SK-N-SH (cell line): ENCODE measurements at regions not wholly inside any gene's neighbourhood (a gene's known extent, or its start where the extent isn't known, plus 50 kb on each side); places are given as distances from the start of the nearest gene placed in this dataset.

Experiments used
- CTCF ChIA-PET: fragments of 300-600, 350-600 bp; formaldehyde crosslinking; extraction: SDS; loops from one replicate; lab custom pipeline; 2021; lab: Yijun Ruan, JAX
- POLR2A ChIA-PET: fragments of 350-600 bp; sonication (Branson Sonifier 250); formaldehyde crosslinking; extraction: SDS; loops from one replicate; lab custom pipeline; 2020; ENCODE audit warnings: antibody characterized with exemption, inconsistent platforms; lab: Yijun Ruan, JAX
- DNase-seq: peaks from one replicate; pipeline ENCODE4 v3.0.0; 2012
- H2AFZ ChIP-seq: fragments of 200-600 bp; sonication (generic); 2 replicates; pipeline ENCODE4 v1.8.1; 2016; ENCODE audit warnings: antibody characterized with exemption, mild to moderate bottlenecking, low read depth
- H3F3A ChIP-seq: fragments of 200-600 bp; sonication (generic); replicated peaks from 2 replicates; pipeline ENCODE3; 2016; ENCODE audit warnings: antibody characterized with exemption, mild to moderate bottlenecking; ENCODE audit not compliant: insufficient read depth
- H3K27ac ChIP-seq, 2 experiments: fragments of 200-500 bp in 1 of 2; fragments of 200-600 bp in 1 of 2; sonication (Bioruptor generic) in 1 of 2; sonication (generic), shearing (Covaris generic) in 1 of 2; 2 replicates each; pipeline versions ENCODE4 v1.5.1 to v1.6.1; 2014 to 2016; ENCODE audit warnings: low read depth in 2 of 2, inconsistent platforms in 1 of 2, low read length in 1 of 2, mild to moderate bottlenecking in 1 of 2, mixed read lengths in 1 of 2
- H3K27me3 ChIP-seq: fragments of 200-600 bp; sonication (generic), shearing (Covaris generic); 2 replicates; pipeline ENCODE4 v1.6.1; 2016; ENCODE audit warnings: mixed run types; ENCODE audit not compliant: insufficient read depth
- H3K36me3 ChIP-seq, 2 experiments: fragments of 200-500 bp in 1 of 2; fragments of 200-600 bp in 1 of 2; sonication (Bioruptor generic) in 1 of 2; sonication (generic) in 1 of 2; replicated peaks in 1 of 2; 2 replicates each; pipeline versions ENCODE3 to v1.5.1; 2014 to 2016; ENCODE audit warnings: low read length in 1 of 2, mild to moderate bottlenecking in 1 of 2; ENCODE audit not compliant: insufficient read depth in 2 of 2, control insufficient read depth in 1 of 2
- H3K4me1 ChIP-seq, 2 experiments: fragments of 200-500 bp in 1 of 2; fragments of 200-600 bp in 1 of 2; sonication (Bioruptor generic) in 1 of 2; sonication (generic), shearing (Covaris generic) in 1 of 2; 2 replicates each; pipeline versions ENCODE4 v1.5.1 to v1.6.1; 2014 to 2016; ENCODE audit warnings: low read depth in 1 of 2, low read length in 1 of 2, mixed run types in 1 of 2; ENCODE audit not compliant: insufficient read depth in 2 of 2, control insufficient read depth in 1 of 2
- H3K4me2 ChIP-seq: fragments of 200-600 bp; sonication (generic), shearing (Covaris generic); 2 replicates; pipeline ENCODE4 v1.6.1; 2017; ENCODE audit warnings: mixed run types
- H3K4me3 ChIP-seq, 2 experiments: fragments of 200-500 bp in 1 of 2; fragments of 200-600 bp in 1 of 2; sonication (Bioruptor generic) in 1 of 2; sonication (generic), shearing (Covaris generic) in 1 of 2; 2 replicates each; pipeline versions ENCODE4 v1.5.1 to v1.8.1; 2014 to 2016; ENCODE audit warnings: low read depth in 2 of 2, inconsistent platforms in 1 of 2, low read length in 1 of 2, mild to moderate bottlenecking in 1 of 2, mixed read lengths in 1 of 2, moderate library complexity in 1 of 2
- H3K79me2 ChIP-seq: fragments of 200-600 bp; sonication (generic); 2 replicates; pipeline ENCODE4 v1.8.1; 2017; ENCODE audit warnings: mild to moderate bottlenecking; ENCODE audit not compliant: insufficient read depth
- H3K9ac ChIP-seq: fragments of 200-600 bp; sonication (generic); 2 replicates; pipeline ENCODE4 v1.6.1; 2017; ENCODE audit warnings: mixed run types
- H3K9me2 ChIP-seq: fragments of 200-600 bp; sonication (generic); 2 replicates; pipeline ENCODE4 v1.6.1; 2017; ENCODE audit warnings: mixed run types
- H3K9me3 ChIP-seq: fragments of 200-600 bp; sonication (generic); 2 replicates; pipeline ENCODE4 v1.6.1; 2017; ENCODE audit warnings: mixed run types, mild to moderate bottlenecking, moderate library complexity
- H4K20me1 ChIP-seq: fragments of 200-600 bp; sonication (generic); 2 replicates; pipeline ENCODE4 v1.6.1; 2017; ENCODE audit warnings: mild to moderate bottlenecking, mixed run types; ENCODE audit not compliant: insufficient read depth
- CHD2 ChIP-seq: fragments of 150-350 bp; IDR thresholded peaks from 2 replicates; pipeline ENCODE4 v1.6.1; 2018; ENCODE audit warnings: low read length; ENCODE audit not compliant: partially characterized antibody
- EP300 ChIP-seq, 2 experiments: IDR thresholded peaks; 2 replicates each; pipeline versions ENCODE4 v1.4.0 to v1.6.1; 2012; ENCODE audit warnings: borderline replicate concordance in 1 of 2, low read depth in 1 of 2, low read length in 1 of 2
- FOSL2 ChIP-seq: IDR thresholded peaks from 2 replicates; pipeline ENCODE4 v1.4.0; 2012; ENCODE audit warnings: low read depth, mild to moderate bottlenecking, moderate library complexity, borderline replicate concordance
- GABPA ChIP-seq: IDR thresholded peaks from 2 replicates; pipeline ENCODE4 v1.4.0; 2012; ENCODE audit warnings: low read depth, mild to moderate bottlenecking
- GATA2 ChIP-seq: sonication (generic); formaldehyde crosslinking; IDR thresholded peaks from 2 replicates; pipeline ENCODE4 v1.5.0; 2020; ENCODE audit warnings: mild to moderate bottlenecking, missing genetic modification reagents
- MAX ChIP-seq: IDR thresholded peaks from 2 replicates; pipeline ENCODE4 v1.4.0; 2012; ENCODE audit warnings: low read depth
- MXI1 ChIP-seq: IDR thresholded peaks from 2 replicates; pipeline ENCODE4 v1.6.1; 2012; ENCODE audit warnings: mild to moderate bottlenecking, low read depth, low read length, improper control_type of control experiment
- NRF1 ChIP-seq: IDR thresholded peaks from 2 replicates; pipeline ENCODE4 v1.6.1; 2012; ENCODE audit warnings: low read depth, mild to moderate bottlenecking, low read length
- POLR2AphosphoS5 ChIP-seq: IDR thresholded peaks from 2 replicates; pipeline ENCODE4 v1.6.1; 2012; ENCODE audit warnings: low read depth, low read length
- RAD21 ChIP-seq: IDR thresholded peaks from 2 replicates; pipeline ENCODE4 v1.6.1; 2012; ENCODE audit warnings: mild to moderate bottlenecking, low read length
- RCOR1 ChIP-seq: fragments of 150-350 bp; IDR thresholded peaks from 2 replicates; pipeline ENCODE4 v1.6.1; 2017; ENCODE audit warnings: antibody characterized with exemption, low read length
- RFX5 ChIP-seq: IDR thresholded peaks from 2 replicates; pipeline ENCODE4 v1.6.1; 2012; ENCODE audit warnings: mild to moderate bottlenecking, improper control_type of control experiment, low read length
- RXRA ChIP-seq: IDR thresholded peaks from 2 replicates; pipeline ENCODE4 v1.4.0; 2012; ENCODE audit warnings: low read depth, mild to moderate bottlenecking, borderline replicate concordance
- TAF1 ChIP-seq: IDR thresholded peaks from 2 replicates; pipeline ENCODE4 v1.6.1; 2012; ENCODE audit warnings: low read depth, mild to moderate bottlenecking, low read length, moderate library complexity, borderline replicate concordance
- TCF12 ChIP-seq: IDR thresholded peaks from 2 replicates; pipeline ENCODE4 v1.4.0; 2012
- TEAD4 ChIP-seq: IDR thresholded peaks from 2 replicates; pipeline ENCODE4 v1.4.0; 2012; ENCODE audit warnings: mild to moderate bottlenecking, borderline replicate concordance; ENCODE audit not compliant: insufficient read depth
- USF1 ChIP-seq: IDR thresholded peaks from 2 replicates; pipeline ENCODE4 v1.4.0; 2012; ENCODE audit warnings: low read depth, borderline replicate concordance
- WGBS: methylation state at CpG from one replicate; pipeline ENCODE4 v1.1.6; 2017; ENCODE audit warnings: low lambda C conversion rate; 5-methylcytosine and 5-hydroxymethylcytosine counted together
- TF ChIP-seq, protein P1 (sequence below): IDR thresholded peaks from 2 replicates; pipeline ENCODE4; 2012
- TF ChIP-seq, protein P2 (sequence below): fragments of 200-600 bp; sonication (generic); IDR thresholded peaks from 2 replicates; pipeline ENCODE4 v1.6.1; 2017; ENCODE audit warnings: antibody characterized with exemption, mild to moderate bottlenecking, moderate library complexity
- TF ChIP-seq, protein P3 (sequence below): IDR thresholded peaks from 2 replicates; pipeline ENCODE4 v1.6.1; 2012; ENCODE audit warnings: mild to moderate bottlenecking, low read depth, low read length, moderate library complexity

- Histone ChIP-seq H3K4me3 (no peak overlapping the region), H2AFZ (no peak overlapping the region), H3K36me3 (no peaks in the 10 kb centered on the region), H3K27ac (no peak overlapping the region), H3K27me3 (no peaks in the 10 kb centered on the region), H3K9ac (no peak overlapping the region), H4K20me1 (no peaks in the 10 kb centered on the region), H3K4me2 (no peak overlapping the region), H3K79me2 (no peaks in the 10 kb centered on the region), H3K9me3 (no peaks in the 10 kb centered on the region; the same call in 1 of the 2 replicates), H3K9me2 (no peaks in the 10 kb centered on the region), H3F3A (no peaks in the 10 kb centered on the region), H3K4me1 (no peaks in the 10 kb centered on the region; a peak in 1 of 4 replicates)
- CTCF ChIA-PET = interaction anchor here (0.7 kb wide), 1 partner anchor 8 kb away, joined by 4 read pairs; no protein-coding TSS in a partner anchor
- DNase-seq = no peak
- 17% methylated on average over 1 of the region's 1 CpG for WGBS
- POLR2A ChIA-PET = no interaction called here
- no peak for TF ChIP-seq USF1
- TF ChIP-seq MAX = no peak
- TF ChIP-seq POLR2AphosphoS5 = no peak
- TF ChIP-seq FOSL2 = no peak
- no peak for TF ChIP-seq RXRA
- TF ChIP-seq, protein P1, sequence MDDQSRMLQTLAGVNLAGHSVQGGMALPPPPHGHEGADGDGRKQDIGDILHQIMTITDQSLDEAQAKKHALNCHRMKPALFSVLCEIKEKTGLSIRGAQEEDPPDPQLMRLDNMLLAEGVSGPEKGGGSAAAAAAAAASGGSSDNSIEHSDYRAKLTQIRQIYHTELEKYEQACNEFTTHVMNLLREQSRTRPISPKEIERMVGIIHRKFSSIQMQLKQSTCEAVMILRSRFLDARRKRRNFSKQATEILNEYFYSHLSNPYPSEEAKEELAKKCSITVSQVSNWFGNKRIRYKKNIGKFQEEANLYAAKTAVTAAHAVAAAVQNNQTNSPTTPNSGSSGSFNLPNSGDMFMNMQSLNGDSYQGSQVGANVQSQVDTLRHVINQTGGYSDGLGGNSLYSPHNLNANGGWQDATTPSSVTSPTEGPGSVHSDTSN = no peak
- TF ChIP-seq RCOR1 = no peak
- no peak for TF ChIP-seq RAD21
- no peak for TF ChIP-seq RFX5
- TF ChIP-seq MXI1 = no peak
Observed at GRCh38 chr18:64416990-64417389, 268.1 kb upstream of the LINC00305 start.

GRCh38 chr18:64415218-64415617 lies 266.3 kb upstream of the LINC00305 start:
- ChIA-PET CTCF (no interaction called here), POLR2A (no interaction called here)
- Histone ChIP-seq H4K20me1 (no peaks in the 10 kb centered on the region), H3K9ac (no peak overlapping the region), H3K4me3 (no peak overlapping the region), H3K36me3 (no peaks in the 10 kb centered on the region), H3K4me1 (no peaks in the 10 kb centered on the region; a peak in 1 of 4 replicates), H3K27ac (no peak overlapping the region), H3K27me3 (no peaks in the 10 kb centered on the region), H3K9me2 (no peaks in the 10 kb centered on the region), H3K9me3 (no peaks in the 10 kb centered on the region; the same call in 1 of the 2 replicates), H3K4me2 (no peak overlapping the region), H3F3A (no peaks in the 10 kb centered on the region), H2AFZ (no peak overlapping the region), H3K79me2 (no peaks in the 10 kb centered on the region)
- TF ChIP-seq EP300 (IDR thresholded peaks at IDR 0.05; ENCODE audit: borderline replicate concordance in 1 of 2, low read depth in 1 of 2, low read length in 1 of 2) (no peak), CHD2 (no peak), TAF1 (no peak), GABPA (no peak), TCF12 (no peak), NRF1 (no peak), POLR2AphosphoS5 (no peak), GATA2 (CRISPR knock-in tag) (no peak), MXI1 (no peak), MAX (no peak), RAD21 (no peak), TEAD4 (no peak), RFX5 (no peak)
- TF ChIP-seq, protein P2, sequence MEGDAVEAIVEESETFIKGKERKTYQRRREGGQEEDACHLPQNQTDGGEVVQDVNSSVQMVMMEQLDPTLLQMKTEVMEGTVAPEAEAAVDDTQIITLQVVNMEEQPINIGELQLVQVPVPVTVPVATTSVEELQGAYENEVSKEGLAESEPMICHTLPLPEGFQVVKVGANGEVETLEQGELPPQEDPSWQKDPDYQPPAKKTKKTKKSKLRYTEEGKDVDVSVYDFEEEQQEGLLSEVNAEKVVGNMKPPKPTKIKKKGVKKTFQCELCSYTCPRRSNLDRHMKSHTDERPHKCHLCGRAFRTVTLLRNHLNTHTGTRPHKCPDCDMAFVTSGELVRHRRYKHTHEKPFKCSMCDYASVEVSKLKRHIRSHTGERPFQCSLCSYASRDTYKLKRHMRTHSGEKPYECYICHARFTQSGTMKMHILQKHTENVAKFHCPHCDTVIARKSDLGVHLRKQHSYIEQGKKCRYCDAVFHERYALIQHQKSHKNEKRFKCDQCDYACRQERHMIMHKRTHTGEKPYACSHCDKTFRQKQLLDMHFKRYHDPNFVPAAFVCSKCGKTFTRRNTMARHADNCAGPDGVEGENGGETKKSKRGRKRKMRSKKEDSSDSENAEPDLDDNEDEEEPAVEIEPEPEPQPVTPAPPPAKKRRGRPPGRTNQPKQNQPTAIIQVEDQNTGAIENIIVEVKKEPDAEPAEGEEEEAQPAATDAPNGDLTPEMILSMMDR = no peak
- TF ChIP-seq, protein P3, sequence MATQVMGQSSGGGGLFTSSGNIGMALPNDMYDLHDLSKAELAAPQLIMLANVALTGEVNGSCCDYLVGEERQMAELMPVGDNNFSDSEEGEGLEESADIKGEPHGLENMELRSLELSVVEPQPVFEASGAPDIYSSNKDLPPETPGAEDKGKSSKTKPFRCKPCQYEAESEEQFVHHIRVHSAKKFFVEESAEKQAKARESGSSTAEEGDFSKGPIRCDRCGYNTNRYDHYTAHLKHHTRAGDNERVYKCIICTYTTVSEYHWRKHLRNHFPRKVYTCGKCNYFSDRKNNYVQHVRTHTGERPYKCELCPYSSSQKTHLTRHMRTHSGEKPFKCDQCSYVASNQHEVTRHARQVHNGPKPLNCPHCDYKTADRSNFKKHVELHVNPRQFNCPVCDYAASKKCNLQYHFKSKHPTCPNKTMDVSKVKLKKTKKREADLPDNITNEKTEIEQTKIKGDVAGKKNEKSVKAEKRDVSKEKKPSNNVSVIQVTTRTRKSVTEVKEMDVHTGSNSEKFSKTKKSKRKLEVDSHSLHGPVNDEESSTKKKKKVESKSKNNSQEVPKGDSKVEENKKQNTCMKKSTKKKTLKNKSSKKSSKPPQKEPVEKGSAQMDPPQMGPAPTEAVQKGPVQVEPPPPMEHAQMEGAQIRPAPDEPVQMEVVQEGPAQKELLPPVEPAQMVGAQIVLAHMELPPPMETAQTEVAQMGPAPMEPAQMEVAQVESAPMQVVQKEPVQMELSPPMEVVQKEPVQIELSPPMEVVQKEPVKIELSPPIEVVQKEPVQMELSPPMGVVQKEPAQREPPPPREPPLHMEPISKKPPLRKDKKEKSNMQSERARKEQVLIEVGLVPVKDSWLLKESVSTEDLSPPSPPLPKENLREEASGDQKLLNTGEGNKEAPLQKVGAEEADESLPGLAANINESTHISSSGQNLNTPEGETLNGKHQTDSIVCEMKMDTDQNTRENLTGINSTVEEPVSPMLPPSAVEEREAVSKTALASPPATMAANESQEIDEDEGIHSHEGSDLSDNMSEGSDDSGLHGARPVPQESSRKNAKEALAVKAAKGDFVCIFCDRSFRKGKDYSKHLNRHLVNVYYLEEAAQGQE = no peak
- 21% methylated on average over 2 of the region's 2 CpGs for WGBS
- no peak for DNase-seq
